ENCODE measurements at regions not wholly inside any gene's neighbourhood (a gene's known extent, or its start where the extent isn't known, plus 50 kb on each side); places are given as distances from the start of the nearest gene placed in this dataset.

DNA sequence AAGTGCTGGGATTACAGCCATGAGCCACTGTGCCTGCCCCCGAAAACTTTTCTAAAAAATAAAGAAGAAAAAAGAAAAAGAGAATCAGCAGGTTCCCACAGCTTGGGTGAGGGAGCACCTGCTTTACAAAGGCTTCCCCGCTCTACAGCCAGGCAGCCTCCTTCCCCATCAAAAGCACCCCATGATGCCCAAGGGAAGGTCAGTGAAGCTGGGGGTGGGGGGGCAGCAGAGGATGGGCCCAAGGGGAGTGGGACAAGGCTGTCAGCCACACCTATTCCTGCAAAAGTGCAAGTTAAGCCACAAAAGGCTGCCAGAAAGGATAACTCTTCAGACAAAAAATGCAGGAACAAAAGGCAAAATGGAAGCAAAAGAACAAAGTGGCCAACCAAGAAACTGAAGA is 72.5 kb downstream of the FAM50B start:
- TF ChIP-seq, protein P1, sequence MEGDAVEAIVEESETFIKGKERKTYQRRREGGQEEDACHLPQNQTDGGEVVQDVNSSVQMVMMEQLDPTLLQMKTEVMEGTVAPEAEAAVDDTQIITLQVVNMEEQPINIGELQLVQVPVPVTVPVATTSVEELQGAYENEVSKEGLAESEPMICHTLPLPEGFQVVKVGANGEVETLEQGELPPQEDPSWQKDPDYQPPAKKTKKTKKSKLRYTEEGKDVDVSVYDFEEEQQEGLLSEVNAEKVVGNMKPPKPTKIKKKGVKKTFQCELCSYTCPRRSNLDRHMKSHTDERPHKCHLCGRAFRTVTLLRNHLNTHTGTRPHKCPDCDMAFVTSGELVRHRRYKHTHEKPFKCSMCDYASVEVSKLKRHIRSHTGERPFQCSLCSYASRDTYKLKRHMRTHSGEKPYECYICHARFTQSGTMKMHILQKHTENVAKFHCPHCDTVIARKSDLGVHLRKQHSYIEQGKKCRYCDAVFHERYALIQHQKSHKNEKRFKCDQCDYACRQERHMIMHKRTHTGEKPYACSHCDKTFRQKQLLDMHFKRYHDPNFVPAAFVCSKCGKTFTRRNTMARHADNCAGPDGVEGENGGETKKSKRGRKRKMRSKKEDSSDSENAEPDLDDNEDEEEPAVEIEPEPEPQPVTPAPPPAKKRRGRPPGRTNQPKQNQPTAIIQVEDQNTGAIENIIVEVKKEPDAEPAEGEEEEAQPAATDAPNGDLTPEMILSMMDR (IDR thresholded peaks at IDR 0.05): no peak
- no peak for TF ChIP-seq POLR2A (IDR thresholded peaks at IDR 0.05)

Data from right lobe of liver (tissue), 4 donors.